HG03571 (cell line): ENCODE measurements at regions not wholly inside any gene's neighbourhood (a gene's known extent, or its start where the extent isn't known, plus 50 kb on each side); places are given as distances from the start of the nearest gene placed in this dataset.

Source experiments
- ATAC-seq: cut with Tn5 transposase; IDR thresholded peaks from one replicate; pipeline ENCODE4 v1.9.1; 2021; ENCODE audit not compliant: unreplicated experiment

GRCh38 chr2:171225989-171226388, 65.3 kb upstream of the TLK1 start:
- no peak for ATAC-seq

- no peak for ATAC-seq
Observed at GRCh38 chr2:171225302-171225980, 64.7 kb upstream of the TLK1 start.

DNA sequence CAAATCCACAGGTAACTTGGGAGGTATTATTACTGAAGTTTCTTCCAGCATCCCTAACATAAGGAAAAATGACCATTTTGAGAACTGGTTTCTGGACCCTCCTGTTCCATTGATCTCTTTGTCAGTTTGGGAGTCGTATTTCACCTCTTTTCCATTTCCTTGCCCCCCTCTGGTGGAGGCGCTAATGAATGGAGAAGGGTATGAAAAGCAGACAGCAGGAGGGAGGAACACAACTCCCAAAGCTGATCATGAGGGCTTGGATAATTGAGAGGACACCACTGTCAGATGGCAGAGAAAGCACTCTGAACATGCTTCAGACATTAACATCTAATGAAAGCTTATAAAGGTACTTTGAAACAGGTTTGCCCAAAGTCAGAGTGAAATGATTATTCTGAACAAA, 56.6 kb upstream of the TLK1 start:
- ATAC-seq = no peak

DNA sequence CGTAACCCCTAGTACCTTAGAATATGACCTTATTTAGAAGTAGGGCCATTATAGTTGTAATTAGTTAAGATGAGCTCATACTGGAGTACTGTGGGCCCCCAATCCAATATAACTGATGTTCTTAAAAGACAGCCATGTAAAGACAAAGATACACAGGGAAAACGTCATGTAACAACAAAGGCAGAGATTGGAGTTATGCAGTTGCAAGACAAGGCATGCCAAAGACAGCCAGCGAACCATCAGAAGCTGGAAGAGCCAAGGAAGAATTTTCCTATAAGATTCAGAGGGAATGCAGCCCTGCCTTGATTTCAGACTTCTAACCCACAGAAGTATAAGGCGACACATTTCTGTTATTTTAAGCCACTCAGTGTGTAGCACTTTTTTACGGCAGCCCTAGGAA, 55.9 kb upstream of the TLK1 start:
- no peak for ATAC-seq

- no peak for ATAC-seq
Observed at GRCh38 chr2:171214093-171214492, 53.4 kb upstream of the TLK1 start.

DNA sequence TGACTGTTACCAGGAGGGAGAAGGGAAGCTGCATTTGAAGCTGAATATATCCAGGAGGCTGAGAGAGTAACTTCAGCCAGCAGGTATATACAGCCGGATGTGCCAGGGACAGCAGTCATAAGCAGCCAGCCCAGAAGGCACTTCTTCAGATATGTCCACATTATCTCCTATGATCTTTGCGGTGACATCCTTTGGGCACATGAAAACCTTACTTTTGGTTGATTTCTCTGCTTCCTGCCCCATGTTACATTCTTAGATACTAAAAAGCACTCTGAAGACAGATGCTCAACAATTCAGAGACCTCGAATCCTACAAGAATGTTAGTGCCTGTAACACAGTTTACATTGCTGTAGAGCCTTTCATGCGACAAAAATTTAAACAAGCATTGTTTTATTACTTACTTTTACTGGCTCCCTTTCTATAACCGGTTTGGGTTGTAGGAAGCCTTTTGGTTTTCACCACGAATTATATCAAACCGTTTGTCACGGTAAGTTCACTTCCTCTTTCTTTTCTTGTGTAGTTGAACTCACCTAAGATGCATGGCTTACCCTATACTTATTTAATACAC, 50.3 kb upstream of the TLK1 start:
- ATAC-seq = peak; percentile 81
